ENCODE measurements at regions not wholly inside any gene's neighbourhood (a gene's known extent, or its start where the extent isn't known, plus 50 kb on each side); places are given as distances from the start of the nearest gene placed in this dataset.

GRCh38 chr1:201685485-201685884, 143.5 kb upstream of the IPO9 start:
- no peak for DNase-seq (ENCODE audit: low spot score)

GRCh38 chr1:201686714-201687455, 142.1 kb upstream of the IPO9 start:
- DNase-seq (ENCODE audit: low spot score): no peak

- no peak for DNase-seq (ENCODE audit: low spot score)
Observed at GRCh38 chr1:201688514-201688913, 140.4 kb upstream of the IPO9 start.

GRCh38 chr1:201689647-201690046, 139.3 kb upstream of the IPO9 start:
- no peak for DNase-seq (ENCODE audit: low spot score)

- DNase-seq (ENCODE audit: low spot score): no peak
Observed at GRCh38 chr1:201690528-201690927, 138.4 kb upstream of the IPO9 start.

GRCh38 chr1:201691716-201692554, 137.0 kb upstream of the IPO9 start:
- no peak for DNase-seq (ENCODE audit: low spot score)

- no peak for DNase-seq (ENCODE audit: low spot score)
Observed at GRCh38 chr1:201692555-201693394, 136.2 kb upstream of the IPO9 start.

GRCh38 chr1:201693890-201694607, 134.9 kb upstream of the IPO9 start:
- DNase-seq (ENCODE audit: low spot score): no peak

GRCh38 chr1:201694608-201695335, 134.2 kb upstream of the IPO9 start:
- DNase-seq (ENCODE audit: low spot score): no peak

- DNase-seq (ENCODE audit: low spot score): no peak
Observed at GRCh38 chr1:201695607-201696006, 133.3 kb upstream of the IPO9 start.

- DNase-seq (ENCODE audit: low spot score): peak; percentile 76
Observed at GRCh38 chr1:201696217-201696761, 132.7 kb upstream of the IPO9 start.

- no peak for DNase-seq (ENCODE audit: low spot score)
Observed at GRCh38 chr1:201697174-201697573, 131.8 kb upstream of the IPO9 start.

- no peak for DNase-seq (ENCODE audit: low spot score)
Observed at GRCh38 chr1:201701831-201702230, 127.1 kb upstream of the IPO9 start.

- no peak for DNase-seq (ENCODE audit: low spot score)
Observed at GRCh38 chr1:201702936-201703335, 126.0 kb upstream of the IPO9 start.

- DNase-seq (ENCODE audit: low spot score): peak; percentile 86
Observed at GRCh38 chr1:201703621-201704438, 125.1 kb upstream of the IPO9 start.

- DNase-seq (ENCODE audit: low spot score): no peak
Observed at GRCh38 chr1:201704439-201704792, 124.5 kb upstream of the IPO9 start.

GRCh38 chr1:201705389-201705788, 123.6 kb upstream of the IPO9 start:
- DNase-seq (ENCODE audit: low spot score): no peak

- no peak for DNase-seq (ENCODE audit: low spot score)
Observed at GRCh38 chr1:201706109-201706508, 122.8 kb upstream of the IPO9 start.

GRCh38 chr1:201707027-201707426, 121.9 kb upstream of the IPO9 start:
- DNase-seq (ENCODE audit: low spot score): no peak

- no peak for DNase-seq (ENCODE audit: low spot score)
Observed at GRCh38 chr1:201707656-201708055, 121.3 kb upstream of the IPO9 start.

Data from ureter (tissue), 1 donor.